ENCODE measurements at regions not wholly inside any gene's neighbourhood (a gene's known extent, or its start where the extent isn't known, plus 50 kb on each side); places are given as distances from the start of the nearest gene placed in this dataset.
A peak's percentile ranks its signal among the peaks of the same experiment; 100 is the strongest.

- POLR2A ChIA-PET, result no interaction called here
- Mint-ChIP-seq H3K9me3 (no peaks in the 10 kb centered on the region), H3K4me1 (peaks cover 10% of the 10 kb centered on the region)
Observed at GRCh38 chr3:168475704-168476103, 380.0 kb upstream of the GOLIM4 start.

DNA sequence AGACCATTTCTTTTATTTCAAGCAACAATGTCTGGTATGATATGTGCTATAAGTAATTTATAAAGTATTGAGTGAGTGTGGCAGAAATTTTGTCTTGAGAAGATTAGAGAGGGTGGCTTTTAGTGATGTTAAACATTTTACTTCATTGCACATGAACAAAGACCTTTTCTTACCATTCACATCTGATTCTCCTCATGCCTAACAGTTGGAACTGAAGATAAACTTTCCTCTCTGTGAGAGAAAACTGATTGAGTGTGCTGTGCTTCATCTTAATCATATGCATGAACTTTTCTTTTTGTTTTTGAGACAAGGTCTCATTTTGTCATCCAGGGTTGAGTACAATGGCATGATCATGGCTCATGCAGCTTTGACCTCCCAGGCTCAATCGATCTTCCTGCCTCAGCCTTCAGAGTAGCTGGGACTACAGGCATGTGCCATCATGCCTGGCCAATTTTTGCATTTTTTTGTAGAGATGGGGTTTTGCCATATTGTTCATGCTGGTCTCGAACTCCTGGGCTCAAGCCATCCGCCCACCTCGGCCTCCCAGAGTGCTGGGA, 377.7 kb upstream of the GOLIM4 start:
- no peaks in the 10 kb centered on the region for H3K27me3 Mint-ChIP-seq (ENCODE audit: low read depth)
- no peaks in the 10 kb centered on the region for H3K36me3 Mint-ChIP-seq
- ATAC-seq (no peak), DNase-seq (ENCODE audit: low spot score) (no peak)
- no peaks in the 10 kb centered on the region for H3K9me3 Mint-ChIP-seq
- CTCF ChIA-PET, result no interaction called here
- POLR2A ChIA-PET, result no interaction called here
- TF ChIP-seq ZMAT4 (CRISPR knock-in tag; IDR thresholded peaks at IDR 0.05), result no peak
- no peak for TF ChIP-seq STAT6 (CRISPR knock-in tag; conservative IDR thresholded peaks at IDR 0.05; ENCODE audit: low read depth)
- TF ChIP-seq, protein P1, sequence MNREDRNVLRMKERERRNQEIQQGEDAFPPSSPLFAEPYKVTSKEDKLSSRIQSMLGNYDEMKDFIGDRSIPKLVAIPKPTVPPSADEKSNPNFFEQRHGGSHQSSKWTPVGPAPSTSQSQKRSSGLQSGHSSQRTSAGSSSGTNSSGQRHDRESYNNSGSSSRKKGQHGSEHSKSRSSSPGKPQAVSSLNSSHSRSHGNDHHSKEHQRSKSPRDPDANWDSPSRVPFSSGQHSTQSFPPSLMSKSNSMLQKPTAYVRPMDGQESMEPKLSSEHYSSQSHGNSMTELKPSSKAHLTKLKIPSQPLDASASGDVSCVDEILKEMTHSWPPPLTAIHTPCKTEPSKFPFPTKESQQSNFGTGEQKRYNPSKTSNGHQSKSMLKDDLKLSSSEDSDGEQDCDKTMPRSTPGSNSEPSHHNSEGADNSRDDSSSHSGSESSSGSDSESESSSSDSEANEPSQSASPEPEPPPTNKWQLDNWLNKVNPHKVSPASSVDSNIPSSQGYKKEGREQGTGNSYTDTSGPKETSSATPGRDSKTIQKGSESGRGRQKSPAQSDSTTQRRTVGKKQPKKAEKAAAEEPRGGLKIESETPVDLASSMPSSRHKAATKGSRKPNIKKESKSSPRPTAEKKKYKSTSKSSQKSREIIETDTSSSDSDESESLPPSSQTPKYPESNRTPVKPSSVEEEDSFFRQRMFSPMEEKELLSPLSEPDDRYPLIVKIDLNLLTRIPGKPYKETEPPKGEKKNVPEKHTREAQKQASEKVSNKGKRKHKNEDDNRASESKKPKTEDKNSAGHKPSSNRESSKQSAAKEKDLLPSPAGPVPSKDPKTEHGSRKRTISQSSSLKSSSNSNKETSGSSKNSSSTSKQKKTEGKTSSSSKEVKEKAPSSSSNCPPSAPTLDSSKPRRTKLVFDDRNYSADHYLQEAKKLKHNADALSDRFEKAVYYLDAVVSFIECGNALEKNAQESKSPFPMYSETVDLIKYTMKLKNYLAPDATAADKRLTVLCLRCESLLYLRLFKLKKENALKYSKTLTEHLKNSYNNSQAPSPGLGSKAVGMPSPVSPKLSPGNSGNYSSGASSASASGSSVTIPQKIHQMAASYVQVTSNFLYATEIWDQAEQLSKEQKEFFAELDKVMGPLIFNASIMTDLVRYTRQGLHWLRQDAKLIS (CRISPR knock-in tag; IDR thresholded peaks at IDR 0.05; ENCODE audit: borderline replicate concordance), result no peak
- TF ChIP-seq RELA (CRISPR knock-in tag; IDR thresholded peaks at IDR 0.05; ENCODE audit: borderline replicate concordance), result no peak
- TF ChIP-seq NR2C2 (CRISPR knock-in tag; IDR thresholded peaks at IDR 0.05), result no peak
- no peak for TF ChIP-seq ATF3 (CRISPR knock-in tag; conservative IDR thresholded peaks at IDR 0.05)
- TF ChIP-seq SOX15 (CRISPR knock-in tag; IDR thresholded peaks at IDR 0.05), result no peak
- no peak for TF ChIP-seq OVOL2 (CRISPR knock-in tag; IDR thresholded peaks at IDR 0.05; ENCODE audit: borderline replicate concordance)
- no peak for TF ChIP-seq SMAD3 (CRISPR knock-in tag; IDR thresholded peaks at IDR 0.05; ENCODE audit: borderline replicate concordance)
- TF ChIP-seq, protein P2, sequence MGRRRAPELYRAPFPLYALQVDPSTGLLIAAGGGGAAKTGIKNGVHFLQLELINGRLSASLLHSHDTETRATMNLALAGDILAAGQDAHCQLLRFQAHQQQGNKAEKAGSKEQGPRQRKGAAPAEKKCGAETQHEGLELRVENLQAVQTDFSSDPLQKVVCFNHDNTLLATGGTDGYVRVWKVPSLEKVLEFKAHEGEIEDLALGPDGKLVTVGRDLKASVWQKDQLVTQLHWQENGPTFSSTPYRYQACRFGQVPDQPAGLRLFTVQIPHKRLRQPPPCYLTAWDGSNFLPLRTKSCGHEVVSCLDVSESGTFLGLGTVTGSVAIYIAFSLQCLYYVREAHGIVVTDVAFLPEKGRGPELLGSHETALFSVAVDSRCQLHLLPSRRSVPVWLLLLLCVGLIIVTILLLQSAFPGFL (CRISPR knock-in tag; IDR thresholded peaks at IDR 0.05; ENCODE audit: borderline replicate concordance), result no peak
- H3K27ac Mint-ChIP-seq, result peak overlapping the region; percentile 83
- H3K4me1 Mint-ChIP-seq, result peaks cover 10% of the 10 kb centered on the region
- no peak overlapping the region for H3K4me3 Mint-ChIP-seq

More at GRCh38 chr3:168475704-168476103, 380.0 kb upstream of the GOLIM4 start:
- Mint-ChIP-seq H3K27me3 (ENCODE audit: low read depth) (no peaks in the 10 kb centered on the region), H3K36me3 (no peaks in the 10 kb centered on the region), H3K27ac (no peak overlapping the region), H3K4me3 (no peak overlapping the region)
- CTCF ChIA-PET, result no interaction called here
- ATAC-seq (no peak), DNase-seq (ENCODE audit: low spot score) (no peak)
- TF ChIP-seq, protein P3, sequence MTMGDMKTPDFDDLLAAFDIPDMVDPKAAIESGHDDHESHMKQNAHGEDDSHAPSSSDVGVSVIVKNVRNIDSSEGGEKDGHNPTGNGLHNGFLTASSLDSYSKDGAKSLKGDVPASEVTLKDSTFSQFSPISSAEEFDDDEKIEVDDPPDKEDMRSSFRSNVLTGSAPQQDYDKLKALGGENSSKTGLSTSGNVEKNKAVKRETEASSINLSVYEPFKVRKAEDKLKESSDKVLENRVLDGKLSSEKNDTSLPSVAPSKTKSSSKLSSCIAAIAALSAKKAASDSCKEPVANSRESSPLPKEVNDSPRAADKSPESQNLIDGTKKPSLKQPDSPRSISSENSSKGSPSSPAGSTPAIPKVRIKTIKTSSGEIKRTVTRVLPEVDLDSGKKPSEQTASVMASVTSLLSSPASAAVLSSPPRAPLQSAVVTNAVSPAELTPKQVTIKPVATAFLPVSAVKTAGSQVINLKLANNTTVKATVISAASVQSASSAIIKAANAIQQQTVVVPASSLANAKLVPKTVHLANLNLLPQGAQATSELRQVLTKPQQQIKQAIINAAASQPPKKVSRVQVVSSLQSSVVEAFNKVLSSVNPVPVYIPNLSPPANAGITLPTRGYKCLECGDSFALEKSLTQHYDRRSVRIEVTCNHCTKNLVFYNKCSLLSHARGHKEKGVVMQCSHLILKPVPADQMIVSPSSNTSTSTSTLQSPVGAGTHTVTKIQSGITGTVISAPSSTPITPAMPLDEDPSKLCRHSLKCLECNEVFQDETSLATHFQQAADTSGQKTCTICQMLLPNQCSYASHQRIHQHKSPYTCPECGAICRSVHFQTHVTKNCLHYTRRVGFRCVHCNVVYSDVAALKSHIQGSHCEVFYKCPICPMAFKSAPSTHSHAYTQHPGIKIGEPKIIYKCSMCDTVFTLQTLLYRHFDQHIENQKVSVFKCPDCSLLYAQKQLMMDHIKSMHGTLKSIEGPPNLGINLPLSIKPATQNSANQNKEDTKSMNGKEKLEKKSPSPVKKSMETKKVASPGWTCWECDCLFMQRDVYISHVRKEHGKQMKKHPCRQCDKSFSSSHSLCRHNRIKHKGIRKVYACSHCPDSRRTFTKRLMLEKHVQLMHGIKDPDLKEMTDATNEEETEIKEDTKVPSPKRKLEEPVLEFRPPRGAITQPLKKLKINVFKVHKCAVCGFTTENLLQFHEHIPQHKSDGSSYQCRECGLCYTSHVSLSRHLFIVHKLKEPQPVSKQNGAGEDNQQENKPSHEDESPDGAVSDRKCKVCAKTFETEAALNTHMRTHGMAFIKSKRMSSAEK (CRISPR knock-in tag; IDR thresholded peaks at IDR 0.05; ENCODE audit: borderline replicate concordance), result no peak
